ENCODE measurements at regions not wholly inside any gene's neighbourhood (a gene's known extent, or its start where the extent isn't known, plus 50 kb on each side); places are given as distances from the start of the nearest gene placed in this dataset.

- Histone ChIP-seq H3K9me3 (no peaks in the 10 kb centered on the region), H3K4me1 (no peaks in the 10 kb centered on the region), H3K36me3 (no peaks in the 10 kb centered on the region), H3K4me3 (no peak overlapping the region), H3K27me3 (no peaks in the 10 kb centered on the region), H3K27ac (no peak overlapping the region)
- 93 to 94% methylated on average over 1 of the region's 1 CpG for WGBS, 2 donors
- intact Hi-C loops (cut with DNase I), result no loop called here
- ATAC-seq, result no peak
- DNase-seq, result no peak
- FAIRE-seq, result no peak
- no peak for TF ChIP-seq CTCF (IDR thresholded peaks at IDR 0.05)
These were observed 635.3 kb downstream of the CDH11 start for GRCh38 chr16:64486561-64486960.

- intact Hi-C loops (cut with DNase I), result no loop called here
- H3K27me3 ChIP-seq, result no peaks in the 10 kb centered on the region
- H3K27ac ChIP-seq, result no peak overlapping the region
- DNase-seq (no peak), FAIRE-seq (no peak), ATAC-seq (no peak)
- WGBS, 2 donors, result 91 to 94% methylated on average over 2 of the region's 2 CpGs
- H3K4me1 ChIP-seq, result peaks cover 6 to 19% (median 6%) of the 10 kb centered on the region in 3 donors
- no peaks in the 10 kb centered on the region for H3K9me3 ChIP-seq
- TF ChIP-seq CTCF (IDR thresholded peaks at IDR 0.05), result no peak
- H3K36me3 ChIP-seq, result no peaks in the 10 kb centered on the region
- H3K4me3 ChIP-seq, result no peak overlapping the region
These were observed 640.4 kb downstream of the CDH11 start for GRCh38 chr16:64481497-64481896.

- FAIRE-seq (no peak), ATAC-seq (peak; percentile 89 to 93 (median 92)), DNase-seq (peak in 3 of 6 donors; percentile 27 to 44 (median 37))
- H3K27me3 ChIP-seq, result no peaks in the 10 kb centered on the region
- H3K27ac ChIP-seq, result peak overlapping the region in 1 of 4 donors; percentile 32
- 3 to 6% methylated on average over 5 of the region's 5 CpGs for WGBS, 2 donors
- intact Hi-C loops (cut with DNase I), result no loop called here
- H3K4me3 ChIP-seq, result no peak overlapping the region
- no peak for TF ChIP-seq CTCF (IDR thresholded peaks at IDR 0.05)
- peaks cover 6 to 24% (median 10%) of the 10 kb centered on the region in 3 donors for H3K4me1 ChIP-seq
- no peaks in the 10 kb centered on the region for H3K9me3 ChIP-seq
- no peaks in the 10 kb centered on the region for H3K36me3 ChIP-seq
These were observed 643.5 kb downstream of the CDH11 start for GRCh38 chr16:64478252-64478906.

- Histone ChIP-seq H3K27me3 (peaks cover 0 to 2% (median 0%) of the 10 kb centered on the region in 4 donors), H3K36me3 (no peaks in the 10 kb centered on the region), H3K4me1 (peaks cover 6 to 24% (median 10%) of the 10 kb centered on the region in 3 donors), H3K27ac (no peak overlapping the region), H3K9me3 (no peaks in the 10 kb centered on the region), H3K4me3 (no peak overlapping the region)
- FAIRE-seq (no peak), ATAC-seq (peak in 3 of 4 donors; percentile 44 to 53 (median 48)), DNase-seq (no peak)
- WGBS, 2 donors, result 28 to 38% methylated on average over 11 of the region's 11 CpGs
- no peak for TF ChIP-seq CTCF (IDR thresholded peaks at IDR 0.05)
- intact Hi-C loops (cut with DNase I), result no loop called here
These were observed 646.1 kb downstream of the CDH11 start for GRCh38 chr16:64475627-64476351.

GRCh38 chr16:64470916-64471315 lies 650.9 kb downstream of the CDH11 start:
- no peak for FAIRE-seq
- Histone ChIP-seq H3K27ac (no peak overlapping the region), H3K36me3 (no peaks in the 10 kb centered on the region), H3K4me1 (peaks cover 0 to 3% (median 0%) of the 10 kb centered on the region in 3 donors), H3K4me3 (no peak overlapping the region), H3K27me3 (peaks cover 0 to 2% (median 0%) of the 10 kb centered on the region in 4 donors), H3K9me3 (no peaks in the 10 kb centered on the region)
- no peak for TF ChIP-seq CTCF (IDR thresholded peaks at IDR 0.05)
- intact Hi-C loops (cut with DNase I), result no loop called here
- ATAC-seq, result no peak
- DNase-seq, result no peak
- WGBS, 2 donors, result 54 to 56% methylated on average over 2 of the region's 2 CpGs

All from pancreas (tissue), 10 donors.